ENCODE measurements at regions not wholly inside any gene's neighbourhood (a gene's known extent, or its start where the extent isn't known, plus 50 kb on each side); places are given as distances from the start of the nearest gene placed in this dataset.
A peak's percentile ranks its signal among the peaks of the same experiment; 100 is the strongest.

DNA sequence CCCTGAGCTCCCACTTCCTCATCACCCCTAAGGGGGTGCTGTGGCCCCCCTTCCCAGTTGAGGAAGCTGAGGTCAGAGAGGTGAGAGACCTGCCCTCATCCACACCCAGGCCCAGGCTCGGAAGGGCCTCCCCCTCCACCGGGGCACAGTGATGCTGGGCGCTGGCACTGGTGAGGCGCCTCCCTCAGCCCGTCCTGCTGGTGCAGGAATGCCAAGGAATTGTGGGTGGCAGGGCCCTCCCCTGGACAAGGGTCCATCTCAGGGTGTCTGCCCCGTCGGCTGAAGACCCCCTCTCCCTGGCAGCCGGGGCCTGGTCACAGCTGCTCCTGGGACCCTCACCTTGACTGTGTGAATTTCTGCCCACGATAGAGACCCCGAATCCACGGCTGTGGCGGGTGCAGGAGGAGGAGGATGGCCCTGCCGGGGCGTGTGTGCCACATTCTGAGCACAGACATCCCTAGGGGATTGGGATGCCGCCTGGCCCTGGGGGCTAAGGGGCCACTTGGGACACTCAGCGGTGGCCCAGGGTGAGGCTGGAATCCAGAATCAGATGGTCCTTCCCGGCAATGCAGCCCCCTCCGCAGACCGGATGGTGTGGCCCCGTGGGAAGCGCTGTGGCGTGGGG lies 70.2 kb upstream of the GATA5 start:
- DNase-seq = no peak

DNA sequence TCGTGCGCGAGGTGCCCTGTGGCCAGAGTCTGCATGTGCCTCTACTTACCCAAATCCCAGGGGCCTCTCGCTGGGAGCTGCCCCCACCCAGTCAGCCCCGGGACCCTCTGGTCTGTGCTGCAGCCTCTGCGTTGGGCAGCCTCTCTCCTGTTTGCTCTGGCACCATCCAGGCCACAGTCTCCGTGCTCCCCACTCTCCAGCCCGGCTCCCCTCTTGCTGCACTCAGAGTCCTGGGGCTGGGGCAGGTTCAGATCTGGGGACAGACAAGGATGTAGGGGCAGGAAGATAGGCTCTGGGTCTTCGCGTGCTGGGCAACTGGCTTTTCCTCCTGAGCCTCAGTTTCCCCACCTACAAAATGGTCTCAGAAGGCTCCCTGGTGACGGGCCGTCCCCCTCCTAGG lies 70.8 kb upstream of the GATA5 start:
- no peak for DNase-seq

GRCh38 chr20:62547364-62547763 lies 71.6 kb upstream of the GATA5 start:
- DNase-seq = no peak

DNA sequence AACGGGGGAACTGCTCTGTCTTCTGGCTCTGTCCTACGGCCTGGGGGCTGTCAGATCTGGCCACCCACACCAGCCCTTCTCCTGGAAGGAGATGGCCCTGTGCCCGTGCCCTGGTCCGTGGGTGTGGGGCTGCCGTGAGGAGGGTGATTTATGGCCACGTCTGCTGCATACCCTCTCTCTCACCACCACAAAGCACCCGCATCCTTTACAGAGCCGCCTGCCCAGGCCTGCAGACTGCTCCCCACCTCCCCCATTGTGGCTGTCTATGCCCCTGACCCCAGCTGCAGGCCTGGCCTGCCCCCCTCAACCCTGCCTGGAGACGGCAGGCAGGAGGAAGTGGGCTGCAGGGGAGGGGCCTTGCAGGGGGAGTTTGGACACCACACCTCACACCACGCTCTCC lies 72.7 kb upstream of the GATA5 start:
- peak; percentile 25 for DNase-seq

- no peak for DNase-seq
Measured at GRCh38 chr20:62549029-62549428, 73.2 kb upstream of the GATA5 start.

DNA sequence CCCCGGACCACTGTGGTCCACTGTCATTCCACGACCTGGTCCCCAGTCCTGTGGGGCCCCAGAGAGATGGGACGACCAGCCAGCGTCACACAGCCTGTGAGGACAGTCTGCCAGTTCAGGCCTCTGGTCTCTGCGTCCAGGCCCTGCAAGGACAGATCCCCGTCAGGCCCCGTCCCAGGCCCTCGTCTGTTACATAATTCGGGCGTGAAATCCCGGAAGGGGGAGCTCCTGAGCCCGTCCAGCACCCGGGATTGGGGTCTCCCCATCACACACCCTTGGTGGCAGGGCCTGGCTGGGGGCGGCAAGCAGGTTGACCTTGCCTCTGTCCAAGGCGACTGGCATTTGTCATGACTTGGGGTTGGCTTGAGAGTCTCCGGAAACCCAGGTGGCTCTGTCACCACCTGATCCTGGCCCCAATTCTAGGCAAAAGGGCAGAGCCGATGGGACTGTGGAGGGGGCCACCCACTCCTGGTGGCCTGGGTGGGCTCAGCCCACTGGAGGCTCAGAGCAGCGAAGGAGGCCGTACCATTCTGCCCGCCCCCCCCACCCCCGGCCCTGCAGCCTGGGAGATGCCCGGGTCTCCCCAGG lies 73.8 kb upstream of the GATA5 start:
- DNase-seq = no peak

DNA sequence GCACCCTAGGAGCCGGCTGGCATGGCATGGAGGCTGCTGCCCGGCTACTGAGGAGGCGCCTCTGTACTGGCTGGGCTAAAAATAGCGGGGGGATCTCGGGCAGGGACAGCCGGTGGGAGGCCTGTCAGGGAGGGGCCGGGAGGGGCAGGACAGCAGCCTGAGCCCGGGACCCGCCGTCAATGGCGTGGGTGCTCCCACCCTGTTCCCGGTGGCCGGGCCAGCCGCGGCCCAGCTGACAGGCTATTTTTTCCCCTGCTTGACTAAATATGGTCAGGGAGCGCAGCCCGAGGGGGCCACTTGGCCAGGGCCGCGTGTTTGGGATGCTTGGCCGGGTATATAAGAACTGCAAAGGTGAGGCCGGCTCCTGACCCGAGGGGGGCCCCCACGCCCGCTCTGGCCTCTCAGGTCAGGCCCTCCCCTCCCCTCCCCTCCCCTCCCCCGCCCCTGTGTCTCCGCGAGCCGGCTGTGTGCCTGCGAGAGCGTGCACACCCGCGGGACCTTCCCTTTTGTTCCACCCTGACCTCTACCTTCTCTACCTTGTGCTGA lies 74.4 kb upstream of the GATA5 start:
- peak; percentile 6 for DNase-seq

DNA sequence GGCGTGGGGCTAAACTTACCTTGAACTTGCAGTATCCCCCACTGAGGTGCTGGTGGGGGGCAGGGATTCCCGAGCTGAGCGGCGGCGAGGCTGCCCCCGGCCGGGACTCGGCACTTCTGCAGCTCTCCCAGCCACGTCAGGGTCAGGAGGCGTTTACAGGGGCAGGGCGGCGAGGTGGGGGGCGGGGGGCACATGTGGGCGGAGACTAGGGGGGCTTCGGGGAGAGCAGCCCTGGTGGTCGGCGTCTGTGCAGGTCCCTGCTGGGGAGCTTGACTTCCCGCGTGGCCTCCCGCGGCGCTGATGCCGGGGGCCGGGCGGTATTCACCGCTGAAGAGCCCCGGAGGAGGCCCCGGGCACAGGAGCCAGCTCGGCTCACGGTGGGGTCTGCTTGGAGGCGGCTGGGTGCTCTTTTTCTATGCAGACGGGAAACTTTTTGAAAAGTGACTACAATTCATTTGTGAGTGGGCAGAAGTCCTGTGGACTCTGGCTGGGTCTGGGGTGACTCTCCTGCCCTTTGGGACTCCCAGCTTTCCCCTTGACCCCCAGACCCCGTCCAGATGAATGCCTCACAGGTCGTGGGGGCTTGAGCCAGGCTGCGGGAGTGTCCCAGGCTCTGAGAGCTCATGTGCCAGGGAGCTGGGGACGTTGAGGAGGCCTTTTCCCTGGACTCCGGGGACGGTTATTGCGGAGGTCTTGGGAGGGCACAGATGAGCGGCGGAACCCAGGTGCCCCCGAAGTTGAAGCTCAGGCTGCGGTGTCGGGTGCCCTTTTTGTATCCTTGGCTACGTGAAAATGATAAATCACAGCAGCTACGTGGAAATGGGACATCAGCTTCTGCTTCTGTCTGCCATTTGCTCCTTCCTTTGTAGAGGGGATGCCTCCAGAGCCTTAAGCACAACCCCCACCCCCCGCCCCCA lies 75.9 kb upstream of the GATA5 start:
- DNase-seq = no peak

GRCh38 chr20:62552613-62553012 lies 76.8 kb upstream of the GATA5 start:
- no peak for DNase-seq

- DNase-seq = no peak
Measured at GRCh38 chr20:62553136-62553837, 77.5 kb upstream of the GATA5 start.

DNA sequence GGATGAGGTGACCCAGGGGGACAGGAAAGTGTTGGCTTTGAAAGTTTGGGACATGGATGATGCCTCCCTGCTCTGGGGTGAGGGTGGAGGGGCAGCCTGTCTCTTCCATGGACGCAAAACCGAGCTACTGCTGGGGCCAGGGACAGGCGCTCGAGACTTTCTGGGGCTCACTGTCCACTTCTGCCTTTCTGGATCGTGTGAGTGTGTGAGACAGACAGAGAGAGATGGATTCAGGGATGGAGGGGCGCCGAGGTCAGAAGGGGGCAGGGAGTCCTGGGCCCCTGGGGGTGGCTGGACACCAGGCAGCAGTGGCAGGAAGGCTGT lies 78.0 kb upstream of the GATA5 start:
- no peak for DNase-seq

- no peak for DNase-seq
Measured at GRCh38 chr20:62554214-62554897, 78.6 kb upstream of the GATA5 start.

- DNase-seq = no peak
Measured at GRCh38 chr20:62554898-62555641, 79.3 kb upstream of the GATA5 start.

DNA sequence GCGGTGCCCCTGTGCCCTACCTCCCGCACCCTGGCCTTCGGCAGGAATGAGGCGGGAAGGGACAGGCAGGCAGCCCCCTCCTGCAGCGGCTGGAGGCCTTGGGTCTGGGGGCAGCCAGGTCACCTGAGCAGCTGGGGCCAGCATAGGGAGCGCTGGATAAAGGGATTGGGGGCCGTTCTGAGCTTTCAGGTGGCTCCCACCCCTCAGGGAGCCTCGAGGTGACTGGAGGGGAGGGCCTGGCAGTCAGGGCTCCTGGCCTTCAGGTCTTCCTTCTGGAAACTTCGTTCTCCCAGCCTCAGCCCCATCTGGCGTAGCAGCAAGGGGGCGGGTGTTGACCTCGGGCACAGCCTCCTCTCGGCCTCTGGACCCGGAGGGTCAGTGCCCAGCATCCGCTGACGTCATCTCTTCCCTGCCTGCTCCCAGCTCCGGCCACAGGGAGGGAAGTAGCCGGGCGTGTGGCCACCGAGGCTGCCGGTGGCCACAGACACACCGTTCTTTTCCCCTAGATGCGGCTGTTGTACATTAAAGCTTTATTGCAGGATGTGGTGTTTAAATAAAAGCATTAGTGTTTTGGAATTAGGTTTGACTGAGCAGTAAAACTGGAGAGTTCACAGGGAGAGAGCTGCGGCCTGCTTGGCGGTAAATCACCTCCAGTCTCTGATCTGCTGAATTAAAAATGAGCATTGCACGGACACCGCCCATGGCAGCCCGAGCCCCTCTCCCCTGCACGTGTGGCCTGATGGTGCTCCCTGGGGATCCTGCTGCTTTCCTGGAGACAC lies 80.0 kb upstream of the GATA5 start:
- DNase-seq = no peak

- DNase-seq = no peak
Measured at GRCh38 chr20:62557462-62557861, 81.7 kb upstream of the GATA5 start.

GRCh38 chr20:62557999-62558408 lies 82.2 kb upstream of the GATA5 start:
- no peak for DNase-seq

GRCh38 chr20:62558779-62559178 lies 83.0 kb upstream of the GATA5 start:
- DNase-seq = no peak

DNA sequence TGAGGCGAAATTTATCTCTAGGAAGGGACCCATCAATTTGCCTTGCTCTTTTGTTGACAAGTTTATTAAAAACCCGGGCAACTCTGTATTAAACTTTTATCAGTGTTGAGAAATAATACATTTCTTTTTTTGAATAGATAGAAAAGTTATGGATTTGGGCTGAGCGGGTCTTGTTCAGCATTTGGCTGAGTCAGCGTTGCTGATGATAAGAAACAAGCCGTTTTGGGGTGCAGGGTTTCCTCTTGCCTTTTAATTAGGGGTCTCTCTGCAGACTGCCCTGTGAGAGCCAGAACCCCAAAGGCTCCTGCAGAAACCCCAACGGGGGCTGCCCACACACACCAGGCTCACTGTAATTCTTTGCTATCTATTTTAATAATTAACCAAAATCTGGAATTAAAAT lies 82.1 kb upstream of the SLCO4A1 start:
- no peak for DNase-seq

GRCh38 chr20:62561182-62561581 lies 81.1 kb upstream of the SLCO4A1 start:
- DNase-seq = no peak

DNA sequence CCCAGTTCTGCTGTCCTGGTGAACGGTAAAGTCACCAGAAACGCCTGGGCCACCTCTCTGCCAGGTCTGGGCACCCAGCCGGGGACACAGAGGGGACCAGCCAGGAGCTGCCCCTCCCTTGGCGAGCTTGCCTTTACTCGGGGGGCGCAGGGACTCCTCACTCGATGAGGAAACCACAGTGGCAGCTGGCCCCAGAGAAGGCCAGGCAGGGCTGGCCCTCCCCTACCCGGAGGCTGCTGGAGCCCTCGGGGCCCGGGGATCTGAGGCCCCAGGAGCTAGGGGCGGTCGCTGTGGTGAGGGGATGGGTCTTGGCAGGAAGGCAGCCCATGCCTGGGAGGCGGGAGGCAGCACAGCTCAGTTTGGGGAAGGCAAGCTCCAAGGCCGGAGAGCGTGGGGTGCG lies 80.4 kb upstream of the SLCO4A1 start:
- no peak for DNase-seq

DNA sequence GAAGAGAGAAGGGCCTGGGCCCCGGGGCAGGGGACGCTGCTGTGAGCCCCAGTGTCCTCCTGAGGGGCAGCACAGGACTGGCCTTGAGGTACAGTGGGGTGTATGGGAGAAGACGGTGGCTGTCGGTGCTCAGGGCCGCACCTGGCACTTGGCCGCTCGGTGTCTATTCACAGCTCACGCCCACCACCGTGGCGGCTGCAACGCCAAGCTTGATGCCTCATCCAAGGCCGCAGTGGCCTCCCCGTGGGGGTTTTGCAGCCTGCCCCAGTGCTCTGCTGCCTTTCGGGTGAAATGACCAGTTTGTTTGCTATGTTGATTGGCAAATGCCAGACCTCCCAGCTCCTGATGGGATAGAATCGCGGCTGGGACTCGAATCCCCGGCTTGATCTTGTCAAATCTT lies 79.5 kb upstream of the SLCO4A1 start:
- DNase-seq = no peak
